NCI-H82 treated with DMSO at 0.1 percent for 48 hours (cell line): ENCODE measurements at regions not wholly inside any gene's neighbourhood (a gene's known extent, or its start where the extent isn't known, plus 50 kb on each side); places are given as distances from the start of the nearest gene placed in this dataset.

Experiments used
- DNase-seq: peaks from one replicate; lab custom pipeline; 2025; ENCODE audit not compliant: unreplicated experiment; lab: John Stamatoyannopoulos, UW

DNA sequence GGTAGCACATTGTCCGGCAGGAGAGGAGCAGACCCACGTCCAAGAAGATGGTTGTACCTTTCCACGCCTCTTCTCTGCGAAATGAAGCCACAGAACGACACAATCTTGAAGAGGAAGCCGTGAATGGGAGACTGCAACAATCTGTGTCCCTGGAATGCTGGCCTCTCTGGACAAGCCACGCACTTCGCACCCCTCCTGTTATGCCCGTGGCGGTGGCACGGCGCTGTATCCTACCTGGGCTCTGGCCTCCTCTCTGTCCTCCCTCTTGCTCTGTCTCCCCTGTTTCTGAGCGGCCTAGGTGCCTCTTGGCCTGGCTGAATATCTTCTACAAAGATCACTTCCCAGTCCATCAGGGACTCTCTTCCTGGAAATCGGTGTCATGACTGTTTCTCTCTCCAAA lies 717.8 kb downstream of the KCNJ18 start:
- DNase-seq: no peak

GRCh38 chr17:22411185-22411784 lies 719.0 kb downstream of the KCNJ18 start:
- no peak for DNase-seq

DNA sequence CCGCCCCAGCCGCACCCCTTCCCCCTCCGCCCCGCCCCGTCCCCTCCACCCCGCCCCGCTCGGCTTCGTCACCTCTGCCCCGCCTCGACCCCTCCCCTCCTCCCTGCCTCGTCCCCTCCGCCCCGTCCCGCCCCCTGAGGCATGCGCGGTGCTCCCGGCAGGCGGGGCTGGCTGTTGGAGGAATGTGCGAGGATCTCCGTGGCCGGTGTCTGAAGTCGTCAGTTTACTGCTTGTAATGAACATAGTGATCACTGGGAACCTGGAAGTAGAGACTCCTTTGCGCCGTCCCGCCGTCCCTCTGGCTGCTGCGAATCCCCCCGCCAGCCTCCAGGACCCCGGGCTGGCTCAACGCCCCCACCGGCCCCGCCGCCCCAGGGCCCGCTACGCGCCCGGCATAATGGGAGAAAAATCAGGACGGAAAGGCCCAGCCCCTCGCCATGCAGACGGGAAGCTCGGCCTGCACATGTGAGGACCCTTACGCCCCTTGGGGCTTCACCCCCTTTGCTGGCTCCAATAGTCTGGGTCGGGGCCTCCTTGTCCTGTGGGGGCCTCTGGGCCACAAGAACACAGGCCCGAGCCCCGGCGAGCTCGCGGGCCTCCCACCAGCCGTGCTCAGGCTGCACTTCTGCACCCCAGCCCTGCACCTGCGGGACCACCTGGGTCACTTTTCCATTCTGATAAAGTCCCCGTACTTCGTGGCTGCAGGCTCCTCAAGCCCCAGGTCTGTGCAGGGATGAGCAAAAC lies 743.1 kb downstream of the KCNJ18 start:
- DNase-seq: no peak

- no peak for DNase-seq
These were observed 749.5 kb downstream of the KCNJ18 start for GRCh38 chr17:22441776-22442175.

- no peak for DNase-seq
These were observed 750.7 kb downstream of the KCNJ18 start for GRCh38 chr17:22443061-22443460.

DNA sequence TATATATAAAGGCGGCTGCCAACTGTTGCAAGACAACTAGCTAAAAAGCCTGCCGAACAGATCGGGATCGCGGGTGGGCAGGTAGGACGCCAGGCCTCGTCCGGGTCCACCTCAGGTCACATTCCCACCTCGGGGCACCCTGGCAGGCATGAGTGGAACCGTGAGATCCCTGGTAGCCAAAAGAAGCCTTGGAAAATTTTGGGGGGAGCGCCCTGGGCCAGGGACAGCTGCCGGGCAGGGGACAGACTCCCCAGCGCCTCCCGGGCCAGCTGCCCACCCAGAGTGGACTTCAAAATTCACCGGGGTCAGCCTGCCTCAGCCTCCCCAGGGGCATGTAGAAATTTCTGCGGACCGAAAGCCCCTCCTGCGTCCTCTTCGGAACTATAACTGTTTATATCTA lies 760.9 kb downstream of the KCNJ18 start:
- DNase-seq: no peak

DNA sequence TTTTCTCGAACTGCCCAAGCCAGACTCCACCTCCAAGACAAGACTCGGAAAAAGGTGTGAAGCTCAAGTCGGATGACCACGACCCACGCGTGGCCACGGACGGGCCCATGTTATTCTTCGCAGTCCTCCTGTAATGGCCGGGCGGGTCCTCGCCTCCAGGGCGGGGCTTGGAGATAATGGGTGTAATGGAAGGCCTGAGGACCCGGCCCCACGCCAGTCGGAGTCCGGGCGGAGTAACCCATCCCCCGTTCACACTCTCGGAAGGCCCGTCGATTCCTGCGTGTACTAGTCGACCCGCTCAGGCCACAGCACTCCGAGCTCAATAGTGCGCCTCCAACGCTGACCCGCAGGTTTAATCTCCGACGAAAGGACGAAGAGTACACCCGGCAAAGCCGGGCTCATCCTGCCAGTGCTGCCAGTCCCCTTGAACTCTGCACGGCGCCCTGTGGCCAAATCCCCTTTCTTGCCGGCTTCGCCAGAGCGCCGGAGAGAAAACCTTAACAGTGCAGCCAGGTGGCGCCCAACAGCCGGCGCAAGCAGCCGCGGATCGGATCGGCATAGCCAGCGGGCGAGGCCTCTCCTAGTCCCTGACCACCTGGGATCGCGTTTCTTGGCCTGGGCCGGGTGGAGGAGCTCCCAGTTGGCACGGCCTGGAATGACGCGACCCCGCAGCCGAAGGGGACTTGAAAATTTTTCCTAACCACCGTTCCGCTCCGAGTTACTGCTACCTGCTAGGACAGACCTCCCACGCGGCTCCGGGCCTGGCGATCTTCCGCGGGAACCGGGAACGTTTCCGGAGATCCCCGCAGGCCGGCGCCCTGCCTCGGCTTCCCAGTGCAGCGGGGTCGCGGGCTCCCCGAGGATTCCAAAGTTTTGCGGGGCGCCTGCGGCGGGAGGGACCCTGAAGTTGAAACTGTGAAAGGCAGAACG lies 762.0 kb downstream of the KCNJ18 start:
- DNase-seq: no peak

DNA sequence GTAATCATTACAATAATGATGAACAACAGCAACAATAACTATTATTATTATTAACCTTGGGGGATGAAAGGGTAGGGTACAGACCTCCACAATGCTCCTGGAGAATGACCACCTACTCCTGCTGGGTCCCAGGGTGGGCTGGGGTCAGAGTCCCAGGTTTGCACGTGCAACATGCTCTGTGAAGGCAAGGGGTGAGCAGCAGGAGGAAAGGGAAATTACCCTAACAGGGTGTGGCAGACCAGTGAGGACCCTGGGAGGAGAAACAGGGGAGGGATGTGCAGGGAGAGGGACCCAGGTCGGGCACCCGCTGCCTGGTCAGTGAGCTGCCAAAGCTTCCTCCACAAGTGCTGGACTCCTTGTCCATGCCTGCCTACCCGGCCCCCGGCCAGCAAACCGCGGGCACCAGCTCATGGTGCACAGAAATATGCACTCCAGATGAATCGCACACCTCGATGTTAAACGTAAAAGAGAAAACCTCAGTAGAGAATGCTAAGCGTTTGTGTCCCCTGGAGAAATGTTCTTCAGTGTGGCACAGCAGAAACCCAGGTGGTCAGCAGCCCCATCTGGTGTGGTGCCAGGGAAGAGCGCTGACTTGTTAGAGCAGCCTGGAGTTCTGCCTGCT lies 767.1 kb downstream of the KCNJ18 start:
- no peak for DNase-seq

GRCh38 chr17:22459953-22460350 lies 767.6 kb downstream of the KCNJ18 start:
- DNase-seq: no peak

GRCh38 chr17:22460461-22461063 lies 768.2 kb downstream of the KCNJ18 start:
- no peak for DNase-seq

DNA sequence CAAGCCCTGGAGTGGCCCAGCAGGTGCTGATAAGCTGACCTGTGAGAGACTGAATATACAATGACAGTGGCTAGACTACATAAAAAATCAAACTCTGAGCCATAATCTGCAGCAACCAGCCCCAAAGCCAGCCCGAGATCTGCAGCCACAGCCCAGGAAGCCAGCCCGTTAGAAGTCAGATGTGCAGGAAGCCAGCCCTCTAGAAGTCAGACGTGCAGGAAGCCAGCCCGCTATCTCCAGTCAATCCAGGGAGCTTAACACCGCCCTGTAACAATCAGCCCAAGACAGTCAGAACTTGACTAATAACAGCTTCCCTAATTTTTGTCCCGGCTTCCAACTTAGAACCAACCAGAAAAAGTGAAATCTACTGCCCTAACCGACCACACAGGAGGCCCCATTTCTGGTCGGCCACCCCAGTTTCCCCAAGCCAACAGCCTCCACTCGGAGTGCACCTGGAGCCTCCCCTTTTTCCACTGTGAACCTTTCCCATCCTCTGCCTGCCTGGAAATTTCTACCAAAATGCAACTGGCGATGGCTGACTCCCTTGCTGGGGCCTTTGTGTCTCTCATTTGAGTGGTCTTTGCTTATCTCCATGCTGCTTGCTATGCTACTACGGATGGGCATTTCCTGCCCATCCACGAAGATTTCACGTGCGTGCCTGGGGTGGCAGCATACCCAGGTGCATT lies 769.3 kb downstream of the KCNJ18 start:
- no peak for DNase-seq

GRCh38 chr17:22462461-22462860 lies 770.1 kb downstream of the KCNJ18 start:
- no peak for DNase-seq

- no peak for DNase-seq
These were observed 771.0 kb downstream of the KCNJ18 start for GRCh38 chr17:22463110-22463850.

DNA sequence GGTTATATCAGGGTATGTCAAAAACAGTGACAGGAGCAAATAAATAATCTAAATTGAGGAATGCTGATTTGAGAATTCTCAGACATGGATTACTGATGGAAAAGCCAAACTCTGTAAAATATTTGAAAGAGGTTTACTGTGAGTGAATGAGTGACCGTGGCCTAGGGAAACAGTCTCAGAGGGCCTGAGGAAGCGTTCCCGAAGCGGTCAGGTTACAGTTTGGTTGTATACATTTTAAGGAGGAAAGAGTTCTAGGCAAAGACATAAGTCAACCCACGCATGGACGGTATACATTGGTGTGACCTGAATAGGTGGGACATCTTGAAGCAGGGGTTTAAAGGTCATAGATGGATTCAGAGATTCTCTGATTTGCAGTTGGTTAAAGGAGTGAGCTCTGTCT lies 771.7 kb downstream of the KCNJ18 start:
- DNase-seq: no peak

- DNase-seq: no peak
These were observed 775.4 kb downstream of the KCNJ18 start for GRCh38 chr17:22467720-22468119.

DNA sequence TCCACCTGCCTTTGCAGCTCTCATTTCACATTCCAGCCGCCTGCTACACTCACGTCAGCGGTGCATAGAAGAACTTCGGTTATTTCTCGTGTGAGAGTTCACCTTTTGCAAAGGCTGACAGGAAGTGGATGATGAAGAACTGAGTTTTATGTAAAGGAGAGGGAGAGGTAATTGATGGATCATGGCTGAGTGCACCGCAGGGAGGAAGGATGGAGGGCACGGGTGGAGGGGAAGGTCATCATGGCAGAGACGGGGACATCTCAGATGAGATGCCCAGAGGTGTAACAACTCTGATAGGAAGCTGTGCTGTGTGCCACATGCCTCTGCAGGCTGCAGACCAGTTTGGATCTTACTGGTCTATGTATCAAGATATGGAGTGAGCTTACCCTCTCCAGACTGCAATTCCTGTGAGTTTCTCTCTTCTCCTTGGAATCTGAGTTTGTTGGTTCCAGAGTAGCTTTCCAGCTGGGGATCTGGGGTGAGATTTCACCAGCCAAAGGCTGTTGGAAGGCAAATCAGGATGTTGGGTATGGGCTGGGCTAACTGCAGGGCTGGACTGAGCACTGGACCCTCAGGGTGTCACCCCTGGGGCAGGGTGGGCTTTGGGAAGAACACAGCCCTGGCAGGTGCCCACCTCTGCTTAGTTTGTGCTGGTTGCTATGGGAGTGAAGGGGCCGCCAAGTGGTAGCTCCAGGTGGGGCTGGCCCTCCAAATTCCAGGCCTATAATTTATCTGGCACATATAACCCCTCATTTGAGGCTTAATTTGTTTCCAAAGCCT lies 777.0 kb downstream of the KCNJ18 start:
- no peak for DNase-seq

- DNase-seq: no peak
These were observed 777.6 kb downstream of the KCNJ18 start for GRCh38 chr17:22469941-22470340.

- no peak for DNase-seq
These were observed 778.3 kb downstream of the KCNJ18 start for GRCh38 chr17:22470411-22471175.
